SK-N-SH treated with all-trans-retinoic acid at 6 μM for 48 hours (cell line): ENCODE measurements at regions not wholly inside any gene's neighbourhood (a gene's known extent, or its start where the extent isn't known, plus 50 kb on each side); places are given as distances from the start of the nearest gene placed in this dataset.
A peak's percentile ranks its signal among the peaks of the same experiment; 100 is the strongest.

Source experiments
- ATAC-seq: fragments of 200-7000 bp; cut with Tn5 transposase; 3 replicates; pipeline ENCODE4 v1.9.1; 2020; ENCODE audit warnings: mild to moderate bottlenecking, moderate library complexity
- ARNTL ChIP-seq: fragments of 450-650 bp; formaldehyde crosslinking; IDR thresholded peaks from 2 replicates; pipeline ENCODE4 v1.5.0; 2020; ENCODE audit warnings: low read depth, mild to moderate bottlenecking, moderate library complexity, borderline replicate concordance
- BACH2 ChIP-seq: fragments of 250-450 bp; sonication (Bioruptor Pico); IDR thresholded peaks from 2 replicates; pipeline ENCODE4 v1.9.0; 2021; ENCODE audit warnings: mild to moderate bottlenecking, borderline replicate concordance
- CREB5 ChIP-seq: fragments of 250-450 bp; sonication (Bioruptor Pico); IDR thresholded peaks from 2 replicates; pipeline ENCODE4 v1.5.1; 2020; ENCODE audit warnings: low read depth, mild to moderate bottlenecking, moderate library complexity
- CSDC2 ChIP-seq: fragments of 250-450 bp; sonication (Bioruptor Pico); IDR thresholded peaks from 2 replicates; pipeline ENCODE4 v1.5.0; 2020; ENCODE audit warnings: mild to moderate bottlenecking, moderate library complexity
- CSRNP3 ChIP-seq: fragments of 250-450 bp; sonication (Bioruptor Pico); IDR thresholded peaks from 2 replicates; pipeline ENCODE4 v1.5.1; 2021; ENCODE audit warnings: mild to moderate bottlenecking, moderate library complexity
- ESRRG ChIP-seq: fragments of 250-450 bp; sonication (Bioruptor Pico); IDR thresholded peaks from 2 replicates; pipeline ENCODE4 v1.6.1; 2021; ENCODE audit warnings: mild to moderate bottlenecking
- GLIS3 ChIP-seq: fragments of 250-450 bp; sonication (Bioruptor Pico); IDR thresholded peaks from 2 replicates; pipeline ENCODE4 v1.5.0; 2020; ENCODE audit warnings: mild to moderate bottlenecking, moderate library complexity
- OSR1 ChIP-seq: fragments of 250-450 bp; sonication (Bioruptor Pico); IDR thresholded peaks from 2 replicates; pipeline ENCODE4 v1.8.0; 2022; ENCODE audit warnings: moderate library complexity, mild to moderate bottlenecking, inconsistent platforms
- PATZ1 ChIP-seq: fragments of 250-450 bp; sonication (Bioruptor Pico); IDR thresholded peaks from 2 replicates; pipeline ENCODE4 v1.8.0; 2020; ENCODE audit warnings: mild to moderate bottlenecking, moderate library complexity, borderline replicate concordance
- PPARA ChIP-seq: fragments of 250-450 bp; sonication (Bioruptor Pico); IDR thresholded peaks from 2 replicates; pipeline ENCODE4 v1.5.0; 2020; ENCODE audit warnings: mild to moderate bottlenecking, borderline replicate concordance
- RARB ChIP-seq: fragments of 250-450 bp; sonication (Bioruptor Pico); IDR thresholded peaks from 2 replicates; pipeline ENCODE4 v1.8.0; 2021; ENCODE audit warnings: mild to moderate bottlenecking, moderate library complexity
- SNAI2 ChIP-seq: fragments of 250-450 bp; sonication (Bioruptor Pico); IDR thresholded peaks from 2 replicates; pipeline ENCODE4 v1.5.0; 2020; ENCODE audit warnings: mild to moderate bottlenecking, moderate library complexity
- TCF4 ChIP-seq: fragments of 250-450 bp; sonication (Bioruptor Pico); IDR thresholded peaks from 2 replicates; pipeline ENCODE4 v1.8.0; 2021; ENCODE audit warnings: mild to moderate bottlenecking, moderate library complexity, borderline replicate concordance
- TOX ChIP-seq: fragments of 250-450 bp; sonication (Bioruptor Pico); IDR thresholded peaks from 2 replicates; pipeline ENCODE4 v1.8.0; 2021; ENCODE audit warnings: mild to moderate bottlenecking, moderate library complexity, borderline replicate concordance
- TSHZ2 ChIP-seq: fragments of 250-450 bp; sonication (Bioruptor Pico); IDR thresholded peaks from 2 replicates; pipeline ENCODE4 v1.5.0; 2020; ENCODE audit warnings: mild to moderate bottlenecking, moderate library complexity
- ZC3H10 ChIP-seq: fragments of 250-450 bp; sonication (Bioruptor Pico); IDR thresholded peaks from 2 replicates; pipeline ENCODE4 v1.5.1; 2021; ENCODE audit warnings: mild to moderate bottlenecking, moderate library complexity
- ZFP30 ChIP-seq: fragments of 450-650 bp; formaldehyde crosslinking; IDR thresholded peaks from 2 replicates; pipeline ENCODE4 v1.5.0; 2022; ENCODE audit warnings: mild to moderate bottlenecking, moderate library complexity
- ZNF565 ChIP-seq: fragments of 450-650 bp; formaldehyde crosslinking; conservative IDR thresholded peaks from 2 replicates; pipeline ENCODE4 v1.5.0; 2020; ENCODE audit warnings: low read depth, mild to moderate bottlenecking, moderate library complexity
- ZNF70 ChIP-seq: fragments of 450-650 bp; formaldehyde crosslinking; IDR thresholded peaks from 2 replicates; pipeline ENCODE4 v1.5.0; 2020; ENCODE audit warnings: mild to moderate bottlenecking, moderate library complexity
- ZNF8 ChIP-seq: fragments of 450-650 bp; formaldehyde crosslinking; IDR thresholded peaks from 2 replicates; pipeline ENCODE4 v1.5.0; 2020; ENCODE audit warnings: mild to moderate bottlenecking, moderate library complexity
- TF ChIP-seq, protein P1 (sequence below): fragments of 250-450 bp; sonication (Bioruptor Pico); IDR thresholded peaks from 2 replicates; pipeline ENCODE4 v1.8.0; 2021; ENCODE audit warnings: low read depth, mild to moderate bottlenecking, moderate library complexity, borderline replicate concordance

GRCh38 chr13:103349211-103349980, 283.2 kb upstream of the SLC10A2 start:
- peak; percentile 71; the same call in 1 of the 2 replicates for TF ChIP-seq TSHZ2 (CRISPR knock-in tag)
- peak; percentile 66; the same call in 1 of the 2 replicates for TF ChIP-seq ZNF70
- TF ChIP-seq TCF4 (CRISPR knock-in tag): peak; percentile 59; the same call in 1 of the 2 replicates
- TF ChIP-seq ZFP30 (CRISPR knock-in tag): no peak
- TF ChIP-seq GLIS3 (CRISPR knock-in tag): no peak
- TF ChIP-seq ARNTL (CRISPR knock-in tag): no peak

DNA sequence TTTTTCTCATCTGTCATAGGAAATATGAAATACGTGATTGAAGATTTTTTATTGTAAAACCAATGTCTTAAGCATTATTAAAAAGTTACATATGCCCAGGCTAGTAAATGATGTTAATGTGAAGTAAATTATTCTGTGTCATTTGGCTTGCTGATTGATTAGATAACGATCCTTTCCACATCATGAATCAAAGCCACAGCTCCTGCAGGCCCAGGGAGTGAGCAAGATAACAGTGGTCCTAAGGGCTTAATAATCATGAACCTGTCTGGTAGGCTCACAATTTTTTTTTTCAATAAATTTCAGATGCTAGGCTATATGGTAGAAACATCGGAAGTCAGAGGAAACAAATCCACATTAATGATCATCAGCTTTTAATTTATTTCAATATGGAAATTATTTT, 269.0 kb upstream of the SLC10A2 start:
- TF ChIP-seq TOX (CRISPR knock-in tag) (no peak), BACH2 (CRISPR knock-in tag) (no peak), ZNF565 (no peak), PPARA (no peak), ZC3H10 (CRISPR knock-in tag) (no peak), SNAI2 (CRISPR knock-in tag) (no peak), RARB (no peak), ESRRG (CRISPR knock-in tag) (no peak), CREB5 (CRISPR knock-in tag) (no peak), ZNF8 (CRISPR knock-in tag) (no peak), GLIS3 (CRISPR knock-in tag) (no peak), CSDC2 (no peak), CSRNP3 (CRISPR knock-in tag) (no peak), TSHZ2 (CRISPR knock-in tag) (no peak), ARNTL (CRISPR knock-in tag) (no peak), OSR1 (CRISPR knock-in tag) (no peak), PATZ1 (CRISPR knock-in tag) (no peak)
- TF ChIP-seq, protein P1, sequence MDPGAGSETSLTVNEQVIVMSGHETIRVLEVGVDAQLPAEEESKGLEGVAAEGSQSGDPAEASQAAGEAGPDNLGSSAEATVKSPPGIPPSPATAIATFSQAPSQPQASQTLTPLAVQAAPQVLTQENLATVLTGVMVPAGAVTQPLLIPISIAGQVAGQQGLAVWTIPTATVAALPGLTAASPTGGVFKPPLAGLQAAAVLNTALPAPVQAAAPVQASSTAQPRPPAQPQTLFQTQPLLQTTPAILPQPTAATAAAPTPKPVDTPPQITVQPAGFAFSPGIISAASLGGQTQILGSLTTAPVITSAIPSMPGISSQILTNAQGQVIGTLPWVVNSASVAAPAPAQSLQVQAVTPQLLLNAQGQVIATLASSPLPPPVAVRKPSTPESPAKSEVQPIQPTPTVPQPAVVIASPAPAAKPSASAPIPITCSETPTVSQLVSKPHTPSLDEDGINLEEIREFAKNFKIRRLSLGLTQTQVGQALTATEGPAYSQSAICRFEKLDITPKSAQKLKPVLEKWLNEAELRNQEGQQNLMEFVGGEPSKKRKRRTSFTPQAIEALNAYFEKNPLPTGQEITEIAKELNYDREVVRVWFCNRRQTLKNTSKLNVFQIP (CRISPR knock-in tag): no peak

More at GRCh38 chr13:103349211-103349980, 283.2 kb upstream of the SLC10A2 start:
- ATAC-seq: no peak

More for the DNA sequence above, 269.0 kb upstream of the SLC10A2 start:
- ATAC-seq: no peak
